Neural cell (in vitro differentiated cells): ENCODE measurements at regions not wholly inside any gene's neighbourhood (a gene's known extent, or its start where the extent isn't known, plus 50 kb on each side); places are given as distances from the start of the nearest gene placed in this dataset.

ENCODE experiments used
- H2AFZ ChIP-seq: fragments of 200-600, 300-800 bp; sonication (generic), shearing (Covaris generic); 2 replicates; pipeline ENCODE4 v1.6.0; 2014; ENCODE audit warnings: low read depth, mild to moderate bottlenecking, antibody characterized with exemption, low read length, moderate library complexity
- H3F3A ChIP-seq: fragments of 200-600 bp; shearing (Covaris generic); 2 replicates; pipeline ENCODE4 v1.6.1; 2016; ENCODE audit warnings: mild to moderate bottlenecking, moderate library complexity, mixed read lengths, antibody characterized with exemption, low read length; ENCODE audit not compliant: insufficient read depth, poor library complexity, severe bottlenecking
- H3K27ac ChIP-seq: fragments of 200-600, 300-800 bp; sonication (generic), shearing (Covaris generic); 2 replicates; pipeline ENCODE4 v1.5.1; 2014; ENCODE audit warnings: mild to moderate bottlenecking, low read length, moderate library complexity
- H3K27me3 ChIP-seq: fragments of 300-800, 200-600 bp; sonication (generic), shearing (Covaris generic); 2 replicates; pipeline ENCODE4 v1.6.0; 2014; ENCODE audit warnings: mild to moderate bottlenecking, low read depth, low read length, moderate library complexity; ENCODE audit not compliant: insufficient read depth
- H3K36me3 ChIP-seq: fragments of 300-800, 200-600 bp; sonication (generic), shearing (Covaris generic); 2 replicates; pipeline ENCODE4 v1.5.1; 2014; ENCODE audit warnings: mild to moderate bottlenecking, antibody characterized with exemption, low read length, moderate library complexity; ENCODE audit not compliant: insufficient read depth
- H3K4me2 ChIP-seq: fragments of 300-800, 200-600 bp; sonication (generic), shearing (Covaris generic); 2 replicates; pipeline ENCODE4 v1.6.0; 2014; ENCODE audit warnings: mild to moderate bottlenecking, low read length
- H3K4me3 ChIP-seq: fragments of 300-800, 200-600 bp; sonication (generic), shearing (Covaris generic); 2 replicates; pipeline ENCODE4 v1.5.1; 2014; ENCODE audit warnings: mild to moderate bottlenecking, low read length, moderate library complexity
- H3K79me2 ChIP-seq: fragments of 200-600 bp; shearing (Covaris generic); replicated peaks from 2 replicates; pipeline ENCODE4 v1.6.0; 2014; ENCODE audit warnings: mild to moderate bottlenecking, low read length, moderate library complexity; ENCODE audit not compliant: insufficient read depth
- H3K9ac ChIP-seq: fragments of 300-800, 200-600 bp; sonication (generic), shearing (Covaris generic); 2 replicates; pipeline ENCODE4 v1.6.1; 2016; ENCODE audit warnings: mild to moderate bottlenecking, low read length, mixed read lengths
- H3K9me2 ChIP-seq: fragments of 200-600 bp; shearing (Covaris generic); 2 replicates; pipeline ENCODE4 v1.6.1; 2016; ENCODE audit warnings: mild to moderate bottlenecking, low read length, mixed read lengths; ENCODE audit not compliant: insufficient read depth
- H3K9me3 ChIP-seq: fragments of 200-600, 300-800 bp; sonication (generic), shearing (Covaris generic); 2 replicates; pipeline ENCODE4 v1.6.1; 2016; ENCODE audit warnings: mild to moderate bottlenecking, mixed run types, low read length, moderate library complexity, mixed read lengths
- H4K20me1 ChIP-seq: fragments of 200-600 bp; shearing (Covaris generic); 2 replicates; pipeline ENCODE4 v1.6.1; 2016; ENCODE audit warnings: mild to moderate bottlenecking, mixed run types; ENCODE audit not compliant: insufficient read depth
- EP300 ChIP-seq: fragments of 450-650 bp; conservative IDR thresholded peaks from 2 replicates; pipeline ENCODE4 v1.6.1; 2014; ENCODE audit warnings: antibody characterized with exemption, mild to moderate bottlenecking, moderate library complexity; ENCODE audit not compliant: poor library complexity, severe bottlenecking
- EZH2 ChIP-seq: fragments of 200-600, 300-800 bp; shearing (Covaris generic), sonication (generic); IDR thresholded peaks from 2 replicates; pipeline ENCODE4 v1.6.1; 2014; ENCODE audit warnings: antibody characterized with exemption, low read length, borderline replicate concordance, mild to moderate bottlenecking; ENCODE audit not compliant: insufficient read depth, poor library complexity, severe bottlenecking
- MXI1 ChIP-seq: fragments of 450-650 bp; conservative IDR thresholded peaks from 2 replicates; pipeline ENCODE4 v1.6.1; 2014; ENCODE audit warnings: antibody characterized with exemption, mild to moderate bottlenecking; ENCODE audit not compliant: poor library complexity, severe bottlenecking
- POLR2AphosphoS5 ChIP-seq: IDR thresholded peaks from 2 replicates; pipeline ENCODE4 v1.6.1; 2012
- RAD21 ChIP-seq: fragments of 450-650 bp; conservative IDR thresholded peaks from 2 replicates; pipeline ENCODE4 v1.6.1; 2014; ENCODE audit warnings: antibody characterized with exemption, mild to moderate bottlenecking, moderate library complexity
- SMC3 ChIP-seq: fragments of 450-650 bp; conservative IDR thresholded peaks from 2 replicates; pipeline ENCODE4 v1.6.1; 2014; ENCODE audit warnings: antibody characterized with exemption, mild to moderate bottlenecking, moderate library complexity; ENCODE audit not compliant: poor library complexity
- TAF1 ChIP-seq: IDR thresholded peaks from 2 replicates; pipeline ENCODE4 v1.6.1; 2012; ENCODE audit warnings: low read depth
- TF ChIP-seq, protein P1 (sequence below): fragments of 450-650 bp; IDR thresholded peaks from 2 replicates; pipeline ENCODE4 v1.5.1; 2014; ENCODE audit warnings: antibody characterized with exemption, mild to moderate bottlenecking, moderate library complexity; ENCODE audit not compliant: poor library complexity, severe bottlenecking
- TF ChIP-seq, protein P2 (sequence below): IDR thresholded peaks from 2 replicates; pipeline ENCODE4 v1.6.1; 2012; ENCODE audit warnings: borderline replicate concordance

DNA sequence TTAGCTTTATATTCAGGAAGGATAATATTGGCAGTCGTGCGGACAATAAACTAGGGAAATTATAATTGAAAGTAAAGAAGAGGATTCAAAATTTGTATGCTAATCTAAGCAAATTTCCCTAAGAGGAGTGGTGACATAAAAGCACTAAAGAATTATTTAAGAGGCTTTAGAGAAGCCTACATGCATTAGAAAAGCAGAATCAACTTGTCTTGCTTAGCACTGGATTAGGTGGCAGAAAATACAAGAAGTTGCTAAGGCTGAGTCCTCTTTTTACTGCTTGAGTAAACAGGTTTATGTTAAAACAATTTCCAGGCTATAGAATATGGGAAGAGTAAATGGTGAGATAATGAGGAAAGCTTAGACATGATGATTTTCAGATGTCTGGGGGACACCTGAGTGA, 991.5 kb downstream of the PCDH18 start:
- H3K9ac ChIP-seq: no peak overlapping the region
- no peaks in the 10 kb centered on the region for H3K9me3 ChIP-seq
- H3K27ac ChIP-seq: no peak overlapping the region
- no peaks in the 10 kb centered on the region for H3K36me3 ChIP-seq
- no peak overlapping the region for H3K4me3 ChIP-seq
- TF ChIP-seq SMC3: no peak
- TF ChIP-seq EZH2: no peak
- TF ChIP-seq TAF1: no peak
- no peak for TF ChIP-seq MXI1
- TF ChIP-seq, protein P1, sequence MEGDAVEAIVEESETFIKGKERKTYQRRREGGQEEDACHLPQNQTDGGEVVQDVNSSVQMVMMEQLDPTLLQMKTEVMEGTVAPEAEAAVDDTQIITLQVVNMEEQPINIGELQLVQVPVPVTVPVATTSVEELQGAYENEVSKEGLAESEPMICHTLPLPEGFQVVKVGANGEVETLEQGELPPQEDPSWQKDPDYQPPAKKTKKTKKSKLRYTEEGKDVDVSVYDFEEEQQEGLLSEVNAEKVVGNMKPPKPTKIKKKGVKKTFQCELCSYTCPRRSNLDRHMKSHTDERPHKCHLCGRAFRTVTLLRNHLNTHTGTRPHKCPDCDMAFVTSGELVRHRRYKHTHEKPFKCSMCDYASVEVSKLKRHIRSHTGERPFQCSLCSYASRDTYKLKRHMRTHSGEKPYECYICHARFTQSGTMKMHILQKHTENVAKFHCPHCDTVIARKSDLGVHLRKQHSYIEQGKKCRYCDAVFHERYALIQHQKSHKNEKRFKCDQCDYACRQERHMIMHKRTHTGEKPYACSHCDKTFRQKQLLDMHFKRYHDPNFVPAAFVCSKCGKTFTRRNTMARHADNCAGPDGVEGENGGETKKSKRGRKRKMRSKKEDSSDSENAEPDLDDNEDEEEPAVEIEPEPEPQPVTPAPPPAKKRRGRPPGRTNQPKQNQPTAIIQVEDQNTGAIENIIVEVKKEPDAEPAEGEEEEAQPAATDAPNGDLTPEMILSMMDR: no peak
- TF ChIP-seq POLR2AphosphoS5: no peak
- no peak for TF ChIP-seq RAD21
- no peak for TF ChIP-seq EP300
- no peaks in the 10 kb centered on the region for H3K79me2 ChIP-seq
- no peaks in the 10 kb centered on the region for H3K27me3 ChIP-seq
- no peaks in the 10 kb centered on the region for H3F3A ChIP-seq
- no peaks in the 10 kb centered on the region for H3K9me2 ChIP-seq
- no peaks in the 10 kb centered on the region for H4K20me1 ChIP-seq
- no peak overlapping the region for H3K4me2 ChIP-seq
- no peak overlapping the region for H2AFZ ChIP-seq

DNA sequence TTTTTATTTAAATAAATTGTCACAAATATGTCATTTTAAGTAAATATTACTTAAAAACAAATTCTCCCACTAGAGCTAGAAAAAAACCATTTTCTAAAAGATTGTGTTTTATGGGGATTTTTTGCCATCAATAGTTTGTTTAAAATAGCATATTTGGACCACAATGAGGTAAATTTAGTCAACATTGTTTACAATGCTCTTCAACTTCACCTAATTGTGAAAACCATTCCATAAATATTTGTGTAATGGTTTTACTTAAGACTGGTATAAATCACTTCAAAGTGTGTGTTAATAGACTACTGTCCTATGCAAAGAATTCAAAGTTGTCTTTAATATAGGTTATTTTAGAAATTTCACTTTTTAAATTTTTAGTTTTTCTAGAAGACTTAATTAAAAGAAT, 1004.2 kb downstream of the PCDH18 start:
- Histone ChIP-seq H3K27me3 (no peaks in the 10 kb centered on the region), H3K27ac (no peak overlapping the region), H4K20me1 (no peaks in the 10 kb centered on the region), H3K4me2 (no peak overlapping the region), H3K9ac (no peak overlapping the region), H2AFZ (no peak overlapping the region), H3K36me3 (no peaks in the 10 kb centered on the region), H3K79me2 (no peaks in the 10 kb centered on the region), H3K9me2 (no peaks in the 10 kb centered on the region), H3K4me3 (no peak overlapping the region), H3F3A (no peaks in the 10 kb centered on the region), H3K9me3 (no peaks in the 10 kb centered on the region)
- TF ChIP-seq RAD21 (no peak), SMC3 (no peak), EP300 (no peak), MXI1 (no peak), EZH2 (no peak), POLR2AphosphoS5 (no peak), TAF1 (no peak)
- TF ChIP-seq, protein P2, sequence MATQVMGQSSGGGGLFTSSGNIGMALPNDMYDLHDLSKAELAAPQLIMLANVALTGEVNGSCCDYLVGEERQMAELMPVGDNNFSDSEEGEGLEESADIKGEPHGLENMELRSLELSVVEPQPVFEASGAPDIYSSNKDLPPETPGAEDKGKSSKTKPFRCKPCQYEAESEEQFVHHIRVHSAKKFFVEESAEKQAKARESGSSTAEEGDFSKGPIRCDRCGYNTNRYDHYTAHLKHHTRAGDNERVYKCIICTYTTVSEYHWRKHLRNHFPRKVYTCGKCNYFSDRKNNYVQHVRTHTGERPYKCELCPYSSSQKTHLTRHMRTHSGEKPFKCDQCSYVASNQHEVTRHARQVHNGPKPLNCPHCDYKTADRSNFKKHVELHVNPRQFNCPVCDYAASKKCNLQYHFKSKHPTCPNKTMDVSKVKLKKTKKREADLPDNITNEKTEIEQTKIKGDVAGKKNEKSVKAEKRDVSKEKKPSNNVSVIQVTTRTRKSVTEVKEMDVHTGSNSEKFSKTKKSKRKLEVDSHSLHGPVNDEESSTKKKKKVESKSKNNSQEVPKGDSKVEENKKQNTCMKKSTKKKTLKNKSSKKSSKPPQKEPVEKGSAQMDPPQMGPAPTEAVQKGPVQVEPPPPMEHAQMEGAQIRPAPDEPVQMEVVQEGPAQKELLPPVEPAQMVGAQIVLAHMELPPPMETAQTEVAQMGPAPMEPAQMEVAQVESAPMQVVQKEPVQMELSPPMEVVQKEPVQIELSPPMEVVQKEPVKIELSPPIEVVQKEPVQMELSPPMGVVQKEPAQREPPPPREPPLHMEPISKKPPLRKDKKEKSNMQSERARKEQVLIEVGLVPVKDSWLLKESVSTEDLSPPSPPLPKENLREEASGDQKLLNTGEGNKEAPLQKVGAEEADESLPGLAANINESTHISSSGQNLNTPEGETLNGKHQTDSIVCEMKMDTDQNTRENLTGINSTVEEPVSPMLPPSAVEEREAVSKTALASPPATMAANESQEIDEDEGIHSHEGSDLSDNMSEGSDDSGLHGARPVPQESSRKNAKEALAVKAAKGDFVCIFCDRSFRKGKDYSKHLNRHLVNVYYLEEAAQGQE: no peak
- TF ChIP-seq, protein P1: no peak
